ENCODE measurements at regions not wholly inside any gene's neighbourhood (a gene's known extent, or its start where the extent isn't known, plus 50 kb on each side); places are given as distances from the start of the nearest gene placed in this dataset.

DNA sequence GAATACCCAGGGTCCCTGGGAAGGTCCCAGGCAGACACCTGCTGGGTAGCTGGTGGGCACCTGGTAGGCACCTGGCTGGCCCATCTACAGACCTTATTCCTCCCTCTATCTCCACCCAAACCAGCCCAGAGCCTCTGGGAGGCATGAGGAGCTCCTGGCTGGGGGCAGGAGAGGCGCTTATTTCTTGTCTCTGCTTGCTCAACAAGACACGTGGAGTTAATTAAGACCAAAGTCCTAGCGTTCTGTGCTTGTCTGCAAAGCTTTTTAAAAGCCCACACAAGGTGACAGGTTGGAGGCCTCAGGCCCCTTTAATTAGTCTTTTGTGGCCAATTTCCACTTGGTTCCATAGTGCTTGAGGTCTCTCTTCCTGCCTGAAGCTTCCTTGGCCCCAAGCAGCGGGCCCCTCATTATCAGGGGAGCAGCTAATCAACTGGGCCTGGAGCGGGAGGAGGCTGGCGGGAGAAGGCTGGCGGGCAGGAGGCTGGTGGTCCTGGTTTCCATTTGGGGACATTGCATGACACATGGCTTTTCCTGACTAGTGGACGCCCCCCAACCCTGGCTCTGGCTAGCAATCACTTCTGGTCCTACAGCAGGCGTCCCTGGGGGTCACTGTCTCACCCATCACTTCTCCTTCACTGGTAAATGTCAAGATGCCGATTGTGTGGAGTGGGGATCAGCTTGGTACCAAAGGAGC is 65.4 kb upstream of the HDAC4 start:
- ATAC-seq, result no peak
- TF ChIP-seq TCF4 (CRISPR knock-in tag; IDR thresholded peaks at IDR 0.05; ENCODE audit: borderline replicate concordance) (no peak), ZNF70 (CRISPR knock-in tag; IDR thresholded peaks at IDR 0.05) (no peak), TOX (CRISPR knock-in tag; IDR thresholded peaks at IDR 0.05; ENCODE audit: borderline replicate concordance) (no peak), ZNF565 (CRISPR knock-in tag; conservative IDR thresholded peaks at IDR 0.05; ENCODE audit: low read depth) (no peak)

DNA sequence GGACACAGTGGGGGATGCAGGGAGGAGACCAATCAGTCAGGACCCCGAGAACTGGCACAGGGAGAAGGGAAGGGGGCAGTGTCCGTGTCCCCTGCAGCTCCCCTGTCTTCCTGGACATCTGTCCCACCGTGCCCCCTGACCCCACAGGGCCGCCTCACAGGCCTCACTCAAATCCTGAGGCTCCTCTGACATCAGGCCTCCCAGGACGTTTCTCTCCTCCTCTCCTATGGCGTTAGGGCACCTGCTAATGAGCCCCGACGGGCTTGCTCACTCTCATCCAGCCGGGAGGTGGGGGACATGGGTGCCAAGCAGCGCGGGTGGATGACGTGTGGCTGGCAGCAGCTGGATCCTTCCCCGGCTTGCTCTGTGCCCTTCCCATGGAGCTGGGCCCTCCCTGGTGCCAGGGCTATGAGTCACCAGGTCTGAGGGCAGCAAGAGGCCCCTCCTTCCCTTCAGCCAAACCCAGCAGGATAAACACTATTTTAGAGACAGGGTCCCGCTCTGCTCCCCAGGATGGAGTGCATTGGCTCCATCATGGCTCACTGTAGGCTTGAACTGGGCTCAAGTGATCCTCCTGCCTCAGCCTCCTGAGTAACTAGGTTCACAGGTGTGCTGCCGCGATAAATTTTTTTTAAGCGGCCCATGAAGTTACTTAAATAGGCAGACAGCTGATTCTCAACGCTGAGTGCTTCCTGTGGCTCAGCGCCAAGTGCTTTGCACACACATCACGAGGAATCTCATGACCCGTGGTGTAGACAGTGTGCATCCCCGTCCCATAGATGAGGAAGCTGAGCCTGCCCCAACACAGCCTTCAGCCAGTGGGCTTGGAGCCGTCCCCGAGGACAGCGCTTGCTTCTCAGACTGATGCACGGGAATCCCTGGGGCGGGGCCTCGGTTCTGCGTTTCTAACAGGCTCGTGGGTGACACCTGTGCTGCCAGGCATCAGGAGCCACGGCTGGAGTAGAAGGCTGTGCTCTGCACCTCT is 64.5 kb upstream of the HDAC4 start:
- ATAC-seq, result no peak
- TF ChIP-seq ZC3H10 (CRISPR knock-in tag; IDR thresholded peaks at IDR 0.05) (no peak), TCF4 (CRISPR knock-in tag; IDR thresholded peaks at IDR 0.05; ENCODE audit: borderline replicate concordance) (no peak), RARB (CRISPR knock-in tag; IDR thresholded peaks at IDR 0.05) (no peak), ZFP30 (CRISPR knock-in tag; IDR thresholded peaks at IDR 0.05) (no peak)
- TF ChIP-seq, protein P1, sequence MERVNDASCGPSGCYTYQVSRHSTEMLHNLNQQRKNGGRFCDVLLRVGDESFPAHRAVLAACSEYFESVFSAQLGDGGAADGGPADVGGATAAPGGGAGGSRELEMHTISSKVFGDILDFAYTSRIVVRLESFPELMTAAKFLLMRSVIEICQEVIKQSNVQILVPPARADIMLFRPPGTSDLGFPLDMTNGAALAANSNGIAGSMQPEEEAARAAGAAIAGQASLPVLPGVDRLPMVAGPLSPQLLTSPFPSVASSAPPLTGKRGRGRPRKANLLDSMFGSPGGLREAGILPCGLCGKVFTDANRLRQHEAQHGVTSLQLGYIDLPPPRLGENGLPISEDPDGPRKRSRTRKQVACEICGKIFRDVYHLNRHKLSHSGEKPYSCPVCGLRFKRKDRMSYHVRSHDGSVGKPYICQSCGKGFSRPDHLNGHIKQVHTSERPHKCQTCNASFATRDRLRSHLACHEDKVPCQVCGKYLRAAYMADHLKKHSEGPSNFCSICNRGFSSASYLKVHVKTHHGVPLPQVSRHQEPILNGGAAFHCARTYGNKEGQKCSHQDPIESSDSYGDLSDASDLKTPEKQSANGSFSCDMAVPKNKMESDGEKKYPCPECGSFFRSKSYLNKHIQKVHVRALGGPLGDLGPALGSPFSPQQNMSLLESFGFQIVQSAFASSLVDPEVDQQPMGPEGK (CRISPR knock-in tag; IDR thresholded peaks at IDR 0.05; ENCODE audit: borderline replicate concordance), result no peak

DNA sequence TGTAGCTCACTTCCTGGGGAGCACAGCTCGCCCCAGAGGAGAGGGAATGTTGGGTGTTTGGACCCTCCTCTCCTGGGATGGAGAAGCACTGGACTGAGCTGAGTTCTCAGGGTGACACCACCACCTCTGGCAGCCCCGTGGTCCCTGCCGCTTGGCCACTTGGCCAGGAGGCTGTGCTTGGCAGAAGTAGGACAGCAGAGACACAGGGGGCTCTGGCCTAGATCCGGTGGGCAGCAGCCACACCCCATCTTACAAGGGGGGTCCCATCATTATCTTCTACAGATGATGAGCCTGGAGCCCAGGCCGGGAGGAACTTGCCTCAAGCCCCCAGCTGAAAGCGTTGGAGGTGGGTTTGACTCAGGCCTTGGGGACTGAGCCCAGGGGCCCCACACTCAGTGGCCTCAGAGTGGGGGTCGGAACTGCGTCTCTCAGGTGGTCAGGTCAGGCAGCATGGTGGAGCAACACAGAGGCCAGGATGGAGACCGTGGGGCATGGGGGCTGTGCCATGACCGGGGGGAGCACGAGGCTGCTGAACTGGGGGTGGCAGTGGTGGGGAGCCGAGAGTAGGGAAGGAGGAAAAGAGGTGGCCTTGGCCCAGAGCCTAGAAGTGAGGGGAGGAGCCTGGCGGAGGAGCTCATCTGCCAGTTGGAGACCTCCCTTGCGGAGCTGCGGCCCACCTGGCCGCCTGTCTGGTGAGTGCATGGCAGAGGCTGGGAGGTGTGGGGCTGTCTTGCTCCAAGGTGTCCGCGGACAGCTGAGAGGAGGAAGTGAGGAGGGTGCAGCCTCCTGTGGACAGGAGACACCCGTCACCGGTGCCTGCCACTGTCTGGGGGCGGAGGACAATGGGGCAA is 63.6 kb upstream of the HDAC4 start:
- TF ChIP-seq BACH2 (CRISPR knock-in tag; IDR thresholded peaks at IDR 0.05; ENCODE audit: borderline replicate concordance) (no peak), CSDC2 (CRISPR knock-in tag; IDR thresholded peaks at IDR 0.05) (no peak), ZFP30 (CRISPR knock-in tag; IDR thresholded peaks at IDR 0.05) (no peak), TCF4 (CRISPR knock-in tag; IDR thresholded peaks at IDR 0.05; ENCODE audit: borderline replicate concordance) (no peak), ZFP3 (CRISPR knock-in tag; IDR thresholded peaks at IDR 0.05) (no peak), OSR1 (CRISPR knock-in tag; IDR thresholded peaks at IDR 0.05) (no peak), ISL1 (CRISPR knock-in tag; IDR thresholded peaks at IDR 0.05) (no peak), ARNTL (CRISPR knock-in tag; IDR thresholded peaks at IDR 0.05; ENCODE audit: borderline replicate concordance, low read depth) (no peak), ZNF8 (CRISPR knock-in tag; IDR thresholded peaks at IDR 0.05) (no peak), ZC3H10 (CRISPR knock-in tag; IDR thresholded peaks at IDR 0.05) (no peak), GLIS3 (CRISPR knock-in tag; IDR thresholded peaks at IDR 0.05) (no peak)
- TF ChIP-seq, protein P1 (CRISPR knock-in tag; IDR thresholded peaks at IDR 0.05; ENCODE audit: borderline replicate concordance), result no peak
- no peak for ATAC-seq

DNA sequence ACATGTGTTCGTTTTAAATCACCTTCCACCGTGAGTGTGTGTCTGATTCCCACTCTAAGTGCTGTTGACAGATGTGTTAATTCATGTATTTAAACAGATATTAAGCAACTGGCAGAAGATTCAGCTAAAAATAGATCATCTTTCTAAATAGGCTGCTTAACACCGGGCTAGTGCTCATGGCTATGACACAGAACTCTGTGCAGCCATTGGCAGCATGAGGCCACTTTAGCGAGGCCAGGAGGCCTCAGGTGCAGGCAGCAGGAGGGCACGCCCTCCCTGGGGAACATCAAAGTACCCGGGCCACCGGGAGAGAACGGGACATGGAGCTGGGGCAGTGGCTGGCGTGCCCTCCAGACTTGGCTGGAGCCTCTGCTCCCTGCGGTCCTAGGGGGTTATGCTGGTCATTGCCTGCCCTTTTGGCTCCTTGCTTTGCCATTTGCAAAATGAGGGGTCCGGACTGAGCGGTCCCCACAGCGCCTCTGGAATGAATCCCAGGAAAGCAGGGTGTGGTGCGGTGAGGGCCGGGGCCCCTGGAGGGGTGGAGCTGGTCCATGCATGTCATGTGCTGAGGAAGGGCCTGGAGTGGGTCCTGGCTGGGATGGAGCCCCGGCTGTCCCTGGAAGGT is 62.8 kb upstream of the HDAC4 start:
- TF ChIP-seq, protein P1 (CRISPR knock-in tag; IDR thresholded peaks at IDR 0.05; ENCODE audit: borderline replicate concordance), result no peak
- TF ChIP-seq SNAI2 (CRISPR knock-in tag; IDR thresholded peaks at IDR 0.05) (no peak), GLIS3 (CRISPR knock-in tag; IDR thresholded peaks at IDR 0.05) (no peak), PPARA (CRISPR knock-in tag; IDR thresholded peaks at IDR 0.05; ENCODE audit: borderline replicate concordance) (no peak), ISL1 (CRISPR knock-in tag; IDR thresholded peaks at IDR 0.05) (no peak), ARNTL (CRISPR knock-in tag; IDR thresholded peaks at IDR 0.05; ENCODE audit: borderline replicate concordance, low read depth) (no peak), TCF4 (CRISPR knock-in tag; IDR thresholded peaks at IDR 0.05; ENCODE audit: borderline replicate concordance) (no peak), ZNF70 (CRISPR knock-in tag; IDR thresholded peaks at IDR 0.05) (no peak)
- no peak for ATAC-seq
